ENCODE measurements at regions not wholly inside any gene's neighbourhood (a gene's known extent, or its start where the extent isn't known, plus 50 kb on each side); places are given as distances from the start of the nearest gene placed in this dataset.

DNA sequence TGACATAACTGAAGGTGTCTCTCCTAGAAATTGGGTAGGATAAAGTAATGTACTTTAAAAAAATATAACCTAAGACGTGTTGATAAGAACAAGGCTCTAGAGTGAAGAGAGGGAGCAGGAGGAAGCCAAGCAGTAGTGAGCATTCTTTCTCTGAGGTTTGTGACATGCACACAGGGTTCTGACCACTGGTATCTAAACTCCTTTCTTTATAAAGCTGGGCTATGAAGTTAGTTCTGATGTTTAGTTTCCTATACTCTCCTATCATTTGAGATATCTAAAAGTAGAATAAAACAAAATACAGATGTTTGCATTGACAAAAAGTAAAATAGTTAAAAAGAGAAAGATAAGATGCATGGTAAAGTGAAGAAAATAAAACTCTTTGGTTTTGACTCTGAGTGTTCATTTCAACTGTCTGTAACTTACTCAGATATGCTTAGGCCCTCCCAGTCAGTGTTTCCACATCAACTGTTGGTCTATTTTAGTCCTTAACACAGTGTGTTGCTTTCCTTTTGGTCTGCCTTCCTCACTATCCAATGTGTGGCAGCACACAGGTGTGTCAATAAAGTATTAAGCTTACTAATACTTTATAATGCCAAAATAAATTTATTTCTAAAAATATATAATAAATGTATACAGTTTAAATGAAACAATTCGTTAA is 543.5 kb downstream of the PTPRC start:
- ATAC-seq (peak in 1 of 2 donors; percentile 81), DNase-seq (ENCODE audit: low spot score in 2 of 2) (no peak)
- Mint-ChIP-seq H3K27ac (no peak overlapping the region), H3K9me3 (no peaks in the 10 kb centered on the region), H3K36me3 (no peaks in the 10 kb centered on the region)

DNA sequence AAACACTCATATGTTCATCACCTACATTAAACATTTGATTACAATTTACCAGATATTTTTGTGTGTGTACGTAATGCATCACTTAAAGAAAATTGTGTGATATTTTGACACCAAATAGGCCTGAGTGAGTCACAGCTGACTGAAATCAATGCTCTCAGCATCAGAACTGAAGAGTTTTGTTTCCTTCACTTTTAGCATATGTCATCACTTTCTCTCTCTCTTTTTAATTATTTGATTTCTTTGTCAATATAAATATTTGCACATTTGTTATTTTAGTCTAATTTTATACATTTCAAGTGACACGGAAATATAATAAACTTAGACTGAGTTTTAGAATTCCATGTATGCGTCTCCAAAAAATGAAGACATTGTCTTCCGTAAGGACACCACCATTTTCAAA is 545.3 kb downstream of the PTPRC start:
- no peaks in the 10 kb centered on the region for H3K9me3 Mint-ChIP-seq
- no peak overlapping the region for H3K27ac Mint-ChIP-seq
- no peaks in the 10 kb centered on the region for H3K36me3 Mint-ChIP-seq
- ATAC-seq (no peak), DNase-seq (ENCODE audit: low spot score in 2 of 2) (no peak)

DNA sequence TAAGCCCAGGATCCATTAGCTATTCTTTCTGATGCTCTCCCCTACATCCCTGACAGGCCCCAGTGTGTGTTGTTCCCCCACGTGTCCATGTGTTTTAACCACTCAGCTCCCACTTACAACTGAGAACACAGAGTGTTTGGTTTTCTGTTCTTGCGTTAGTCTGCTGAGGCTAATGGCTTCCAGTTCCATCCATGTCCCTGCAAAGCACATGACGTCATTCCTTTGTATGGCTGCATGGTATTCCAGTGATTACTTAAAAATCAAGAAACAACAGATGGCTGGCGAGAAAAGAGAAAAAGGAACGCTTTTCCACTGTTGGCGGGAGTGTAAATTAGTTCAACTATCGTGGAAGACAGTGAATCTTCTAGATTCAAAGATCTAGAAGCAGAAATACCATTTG is 556.0 kb downstream of the PTPRC start:
- Mint-ChIP-seq H3K27ac (no peak overlapping the region), H3K36me3 (no peaks in the 10 kb centered on the region), H3K9me3 (no peaks in the 10 kb centered on the region)
- ATAC-seq (no peak), DNase-seq (ENCODE audit: low spot score in 2 of 2) (no peak)

DNA sequence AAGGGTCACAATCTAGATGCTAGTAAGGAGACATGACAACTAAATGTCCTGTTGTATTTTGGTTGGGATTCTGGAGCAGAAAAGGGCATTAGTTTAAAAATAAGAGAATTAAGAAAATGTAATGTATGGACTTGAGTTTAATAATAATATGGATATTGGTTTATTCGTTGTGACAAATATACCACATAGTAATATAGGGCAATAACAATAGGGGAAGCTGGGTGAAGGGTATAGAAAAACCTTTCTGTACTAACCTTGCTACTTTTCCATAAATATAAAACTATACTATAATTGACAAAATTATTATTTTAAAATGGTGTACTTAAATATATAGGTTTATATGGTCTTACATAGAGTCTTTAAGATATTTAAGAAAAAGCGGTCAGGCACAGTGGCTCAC is 558.9 kb downstream of the PTPRC start:
- ATAC-seq (no peak), DNase-seq (ENCODE audit: low spot score in 2 of 2) (no peak)
- no peaks in the 10 kb centered on the region for H3K36me3 Mint-ChIP-seq
- H3K9me3 Mint-ChIP-seq: no peaks in the 10 kb centered on the region
- H3K27ac Mint-ChIP-seq: no peak overlapping the region

DNA sequence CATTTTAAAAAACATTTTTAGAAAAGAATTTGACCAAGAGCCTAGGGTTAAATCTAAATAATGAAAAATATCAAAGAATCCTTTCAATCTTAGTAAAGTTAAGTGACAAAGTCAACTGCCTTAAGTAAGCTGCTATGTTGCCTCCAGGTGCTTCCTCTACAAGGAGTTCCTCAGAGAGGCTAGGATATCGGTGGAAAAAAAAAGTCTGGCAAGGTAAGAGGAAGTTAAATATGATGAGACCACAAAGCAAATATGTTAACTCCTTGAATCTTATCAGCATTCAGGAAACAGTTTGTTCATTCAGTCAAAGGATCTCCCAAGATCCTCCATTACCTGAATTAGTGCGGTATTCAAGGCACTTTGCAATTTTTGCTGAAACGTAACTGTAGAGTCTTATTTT is 563.5 kb downstream of the PTPRC start:
- no peaks in the 10 kb centered on the region for H3K9me3 Mint-ChIP-seq
- no peak for DNase-seq (ENCODE audit: low spot score in 2 of 2)
- H3K27ac Mint-ChIP-seq: no peak overlapping the region
- ATAC-seq: no peak
- no peaks in the 10 kb centered on the region for H3K36me3 Mint-ChIP-seq

DNA sequence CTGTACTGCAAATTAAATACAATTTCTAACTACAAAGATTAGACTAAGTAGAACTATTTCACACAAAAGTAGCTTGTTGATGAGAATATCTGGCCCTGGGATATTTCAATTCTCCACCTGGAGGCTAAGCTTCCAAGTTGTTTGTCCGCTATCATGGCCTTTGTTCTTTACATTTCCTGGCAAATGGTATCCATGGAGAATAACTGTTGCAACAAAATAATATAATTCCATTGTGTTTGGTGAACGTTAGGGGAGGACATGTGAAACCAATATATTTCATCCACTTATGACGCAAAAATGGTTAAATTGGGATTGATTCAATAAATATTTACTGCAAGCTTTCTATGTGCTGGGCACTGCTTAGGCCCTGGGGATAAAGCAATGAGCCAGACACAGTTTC is 565.4 kb downstream of the PTPRC start:
- H3K9me3 Mint-ChIP-seq: no peaks in the 10 kb centered on the region
- DNase-seq (ENCODE audit: low spot score in 2 of 2) (no peak), ATAC-seq (no peak)
- H3K36me3 Mint-ChIP-seq: no peaks in the 10 kb centered on the region
- no peak overlapping the region for H3K27ac Mint-ChIP-seq

DNA sequence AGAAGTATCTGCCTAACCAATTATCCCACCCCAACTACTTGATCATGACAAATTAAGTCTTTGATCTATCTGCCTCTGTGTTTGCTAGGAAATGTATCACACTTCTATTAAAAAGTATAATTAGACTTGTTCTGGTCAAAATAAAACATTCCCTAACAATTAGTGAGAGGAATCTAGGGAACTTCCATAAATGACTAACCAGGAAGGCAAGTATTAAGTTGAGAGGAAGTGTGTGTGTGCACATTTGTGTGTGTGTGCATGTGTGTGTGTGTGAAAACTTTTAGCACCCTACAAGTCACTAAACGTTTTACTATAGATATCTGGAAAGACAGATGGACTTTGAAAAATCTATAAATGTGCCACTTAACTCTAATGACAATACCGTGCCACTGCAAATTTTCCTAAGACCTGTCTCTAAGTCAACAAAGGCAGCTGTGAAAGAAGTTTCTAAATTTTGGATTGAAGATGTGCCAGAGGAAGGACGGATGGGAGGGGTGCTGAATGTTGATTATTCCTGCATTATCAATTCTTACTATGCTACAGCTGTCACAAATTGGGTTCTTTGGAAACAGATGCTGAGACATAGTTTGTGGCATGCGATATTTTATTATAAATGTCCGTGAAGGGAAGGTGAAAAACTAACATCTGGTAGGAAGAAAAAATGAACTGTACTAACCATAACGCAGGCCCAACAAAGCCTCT is 567.1 kb downstream of the PTPRC start:
- H3K9me3 Mint-ChIP-seq: no peaks in the 10 kb centered on the region
- no peak overlapping the region for H3K27ac Mint-ChIP-seq
- no peaks in the 10 kb centered on the region for H3K36me3 Mint-ChIP-seq
- ATAC-seq (no peak), DNase-seq (ENCODE audit: low spot score in 2 of 2) (no peak)

DNA sequence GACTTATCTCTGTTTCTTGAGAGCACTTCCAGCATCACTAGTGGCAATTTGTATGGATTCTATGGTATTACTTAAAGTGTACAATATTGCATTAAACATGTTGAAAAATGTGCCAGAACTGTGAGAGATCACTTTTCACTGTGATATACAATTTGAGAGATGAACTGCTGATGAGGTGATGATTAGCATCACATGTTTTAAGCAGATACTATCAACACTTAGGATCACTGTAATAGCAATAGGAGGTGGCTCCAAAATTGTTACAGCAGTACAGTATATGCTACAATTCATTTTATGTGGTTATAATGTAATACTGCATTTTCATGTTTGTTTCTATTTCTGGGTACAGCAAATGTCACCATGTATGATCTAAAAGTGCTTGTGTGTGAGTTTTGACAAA is 570.0 kb downstream of the PTPRC start:
- H3K36me3 Mint-ChIP-seq: no peaks in the 10 kb centered on the region
- H3K27ac Mint-ChIP-seq: no peak overlapping the region
- H3K9me3 Mint-ChIP-seq: no peaks in the 10 kb centered on the region
- no peak for ATAC-seq
- no peak for DNase-seq (ENCODE audit: low spot score in 2 of 2)

DNA sequence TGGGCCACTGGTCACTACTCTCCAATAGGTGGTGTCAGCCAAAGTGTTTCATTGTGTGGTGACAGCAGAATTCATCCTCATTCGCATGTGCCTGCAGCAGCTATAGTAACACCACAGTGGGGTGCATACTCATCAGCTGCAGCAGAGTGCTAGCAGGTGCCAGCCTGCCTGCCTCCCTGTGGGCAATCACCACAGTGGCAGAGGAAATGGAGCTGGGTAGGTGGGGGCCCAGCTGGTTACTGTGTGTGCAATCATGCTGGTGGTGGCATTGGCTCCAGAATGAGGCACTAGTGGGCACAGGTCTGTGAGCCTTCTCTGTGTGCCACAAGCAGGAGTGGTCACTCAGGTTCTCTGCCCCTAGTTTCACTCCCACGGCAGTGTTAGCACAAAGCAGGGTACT is 579.2 kb downstream of the PTPRC start:
- Mint-ChIP-seq H3K27ac (no peak overlapping the region), H3K9me3 (peaks cover 0 to 13% of the 10 kb centered on the region in 2 donors), H3K36me3 (peaks cover 0 to 2% of the 10 kb centered on the region in 2 donors)
- DNase-seq (ENCODE audit: low spot score in 2 of 2) (no peak), ATAC-seq (no peak)

DNA sequence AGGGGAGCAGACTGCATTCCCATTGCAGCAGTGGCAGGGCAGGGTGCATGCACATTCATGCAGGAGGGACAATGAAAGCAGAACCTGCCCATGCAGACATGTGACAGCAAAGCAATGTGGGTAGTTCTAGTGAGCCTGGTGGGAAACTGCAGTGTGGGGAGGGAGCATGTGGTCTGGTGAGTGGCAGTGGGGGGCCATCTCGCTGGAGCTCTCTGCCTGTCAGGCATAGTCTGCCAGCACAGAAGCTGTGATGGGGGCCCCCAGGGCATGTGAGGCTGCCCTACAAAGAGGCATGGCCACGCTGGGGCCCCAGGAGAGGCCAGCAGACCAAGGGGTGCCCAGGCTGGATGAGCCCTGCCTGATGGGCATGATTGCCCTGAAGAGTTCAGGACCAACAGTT is 579.7 kb downstream of the PTPRC start:
- Mint-ChIP-seq H3K27ac (no peak overlapping the region), H3K36me3 (peaks cover 0 to 7% of the 10 kb centered on the region in 2 donors), H3K9me3 (peaks cover 0 to 17% of the 10 kb centered on the region in 2 donors)
- ATAC-seq (no peak), DNase-seq (ENCODE audit: low spot score in 2 of 2) (no peak)

DNA sequence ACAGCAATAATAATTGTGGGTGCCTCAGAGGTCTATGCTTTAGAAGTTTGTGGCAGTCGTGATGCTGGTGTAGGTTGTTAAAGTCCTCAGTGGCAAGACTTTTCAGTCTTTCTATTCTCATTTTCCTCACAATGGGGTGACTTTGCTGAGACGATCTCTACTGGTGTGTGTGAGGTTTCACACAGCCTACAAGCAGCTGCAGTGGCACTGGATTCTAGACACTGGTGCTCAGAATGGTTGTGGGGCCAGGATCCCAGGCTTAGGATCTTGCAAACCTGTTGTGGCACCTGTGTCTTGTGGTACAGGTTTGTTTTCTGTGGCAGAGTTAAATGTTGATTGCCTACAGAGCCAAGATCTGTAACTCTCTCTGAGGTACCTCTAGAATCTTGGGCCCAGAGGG is 581.2 kb downstream of the PTPRC start:
- DNase-seq (ENCODE audit: low spot score in 2 of 2) (no peak), ATAC-seq (no peak)
- Mint-ChIP-seq H3K27ac (no peak overlapping the region), H3K9me3 (peaks cover 0 to 17% of the 10 kb centered on the region in 2 donors), H3K36me3 (peaks cover 0 to 7% of the 10 kb centered on the region in 2 donors)

DNA sequence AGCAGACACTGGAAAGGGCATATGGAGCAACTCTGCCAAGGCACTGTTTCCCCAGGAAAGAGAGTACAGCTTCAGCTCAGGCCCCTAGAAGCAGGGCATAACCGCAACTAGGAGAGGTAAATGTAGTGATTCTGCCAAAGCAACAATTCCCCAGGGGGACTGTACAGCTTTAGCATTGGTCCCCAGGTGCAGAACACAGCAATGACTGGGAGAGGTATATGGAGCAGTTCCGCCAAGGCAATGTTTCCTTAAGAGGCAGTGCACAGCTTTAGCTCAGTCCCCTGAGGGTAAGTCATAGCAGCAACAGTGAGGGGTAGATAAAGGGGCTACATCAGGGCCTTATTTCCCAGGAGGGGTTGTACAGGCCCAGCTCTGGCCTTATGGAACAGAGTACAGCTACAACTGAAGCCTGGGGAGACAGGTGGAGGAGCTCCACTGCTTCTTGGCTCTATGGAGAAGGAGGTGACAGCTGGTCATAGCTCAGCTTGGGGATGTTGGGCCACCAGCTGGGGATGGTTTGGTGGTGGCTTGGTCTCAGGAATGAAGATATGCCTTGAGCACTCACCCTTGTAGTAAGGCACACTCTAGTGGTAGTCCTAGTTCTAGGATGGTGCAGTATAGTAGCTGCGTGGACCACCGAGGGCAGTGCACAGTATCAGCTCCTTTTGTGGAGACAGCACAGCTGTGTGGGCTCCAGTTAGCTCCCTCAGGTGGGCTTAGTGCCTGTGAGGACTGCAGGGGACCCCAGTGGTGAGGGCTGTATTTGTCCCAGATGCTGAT is 582.7 kb downstream of the PTPRC start:
- DNase-seq (ENCODE audit: low spot score in 2 of 2) (no peak), ATAC-seq (no peak)
- Mint-ChIP-seq H3K36me3 (peaks cover 0 to 7% of the 10 kb centered on the region in 2 donors), H3K27ac (peak overlapping the region in 1 of 2 donors; percentile 65), H3K9me3 (peaks cover 0 to 13% of the 10 kb centered on the region in 2 donors)

DNA sequence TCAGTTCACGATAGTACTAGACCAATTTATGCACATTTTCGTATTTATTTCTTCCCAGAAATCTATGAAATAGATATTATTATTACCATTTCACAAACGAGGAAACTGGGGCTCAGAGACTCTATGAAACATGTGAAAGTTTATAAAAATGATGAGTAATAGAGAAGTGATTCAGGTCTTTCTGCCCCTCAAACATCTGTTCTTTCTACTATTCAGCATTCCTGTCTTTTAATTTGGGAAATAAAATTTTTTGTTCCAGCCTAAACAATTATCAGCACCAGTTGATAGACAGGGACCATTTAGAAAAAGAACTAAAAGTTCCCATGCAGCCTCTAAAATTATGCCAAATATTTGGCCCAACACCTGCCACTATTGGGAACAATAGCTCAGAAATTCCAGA is 585.1 kb downstream of the PTPRC start:
- ATAC-seq (no peak), DNase-seq (ENCODE audit: low spot score in 2 of 2) (no peak)
- Mint-ChIP-seq H3K36me3 (peaks cover 0 to 7% of the 10 kb centered on the region in 2 donors), H3K27ac (no peak overlapping the region), H3K9me3 (peaks cover 0 to 6% of the 10 kb centered on the region in 2 donors)

DNA sequence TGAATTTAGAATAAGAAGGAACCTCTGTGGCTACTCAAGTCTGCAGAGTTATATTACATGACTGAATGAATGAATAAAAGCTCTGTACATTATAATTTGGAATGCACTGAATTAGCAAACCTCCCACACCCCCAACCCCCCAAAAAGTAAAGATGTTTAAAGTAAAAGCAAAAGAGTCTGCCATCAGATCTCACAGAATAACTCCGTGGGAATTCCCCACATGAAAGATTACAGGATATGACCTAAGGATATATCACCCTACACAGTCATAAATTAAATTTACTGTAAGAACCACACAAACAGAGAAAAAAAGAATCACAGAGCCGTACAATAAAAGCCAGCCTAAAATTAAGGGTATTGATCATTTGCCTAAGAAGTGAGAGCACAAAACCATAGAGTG is 587.3 kb downstream of the PTPRC start:
- H3K27ac Mint-ChIP-seq: peak overlapping the region; percentile 66 to 67
- H3K9me3 Mint-ChIP-seq: peaks cover 0 to 6% of the 10 kb centered on the region in 2 donors
- DNase-seq (ENCODE audit: low spot score in 2 of 2) (peak in 1 of 2 donors; percentile 27), ATAC-seq (peak; percentile 99)
- H3K36me3 Mint-ChIP-seq: peaks cover 0 to 7% of the 10 kb centered on the region in 2 donors

DNA sequence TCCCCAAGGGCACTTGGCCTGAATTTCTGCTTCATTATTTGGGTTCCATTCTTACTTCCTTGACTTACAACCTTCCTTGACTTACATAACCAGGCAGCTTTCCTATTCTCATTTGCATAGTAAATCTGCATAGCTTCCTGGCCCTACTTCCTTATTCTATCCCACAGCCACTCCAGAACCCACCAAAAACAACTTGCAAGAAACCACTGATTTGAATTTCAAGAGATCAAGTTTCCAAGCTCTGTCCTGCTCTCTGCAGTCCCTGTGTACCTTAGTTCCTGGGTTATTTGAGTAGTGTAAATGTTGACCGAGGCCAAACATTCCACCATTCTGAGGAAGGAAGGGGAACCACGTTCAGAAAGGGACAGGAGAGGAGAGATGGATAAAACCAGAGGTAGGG is 603.3 kb downstream of the PTPRC start:
- ATAC-seq (peak in 1 of 2 donors; percentile 53), DNase-seq (ENCODE audit: low spot score in 2 of 2) (no peak)
- Mint-ChIP-seq H3K27ac (no peak overlapping the region), H3K9me3 (no peaks in the 10 kb centered on the region), H3K36me3 (no peaks in the 10 kb centered on the region)

DNA sequence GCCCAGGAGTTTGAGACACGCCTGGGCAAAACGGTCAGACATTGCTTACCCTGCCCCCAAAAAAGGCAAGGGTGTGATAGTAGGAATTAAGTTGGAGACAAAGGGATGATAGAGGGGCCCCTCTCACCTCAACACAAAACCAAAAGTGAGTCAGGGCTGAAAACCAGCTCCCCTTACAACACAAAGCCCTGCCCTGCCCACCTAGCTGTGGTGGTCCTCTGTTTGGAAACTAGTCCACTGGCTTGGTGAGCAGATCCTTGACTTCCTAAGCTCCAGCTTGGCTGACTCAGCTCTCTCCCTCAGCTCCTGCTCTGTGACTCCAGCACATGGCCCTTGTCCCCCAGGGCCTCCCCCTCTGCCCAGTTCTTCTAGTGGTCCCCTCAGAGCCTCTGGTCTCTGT is 603.8 kb downstream of the PTPRC start:
- no peaks in the 10 kb centered on the region for H3K36me3 Mint-ChIP-seq
- DNase-seq (ENCODE audit: low spot score in 2 of 2): no peak
- H3K27ac Mint-ChIP-seq: peak overlapping the region in 1 of 2 donors; percentile 54
- H3K9me3 Mint-ChIP-seq: no peaks in the 10 kb centered on the region
- peak in 1 of 2 donors; percentile 8 for ATAC-seq

DNA sequence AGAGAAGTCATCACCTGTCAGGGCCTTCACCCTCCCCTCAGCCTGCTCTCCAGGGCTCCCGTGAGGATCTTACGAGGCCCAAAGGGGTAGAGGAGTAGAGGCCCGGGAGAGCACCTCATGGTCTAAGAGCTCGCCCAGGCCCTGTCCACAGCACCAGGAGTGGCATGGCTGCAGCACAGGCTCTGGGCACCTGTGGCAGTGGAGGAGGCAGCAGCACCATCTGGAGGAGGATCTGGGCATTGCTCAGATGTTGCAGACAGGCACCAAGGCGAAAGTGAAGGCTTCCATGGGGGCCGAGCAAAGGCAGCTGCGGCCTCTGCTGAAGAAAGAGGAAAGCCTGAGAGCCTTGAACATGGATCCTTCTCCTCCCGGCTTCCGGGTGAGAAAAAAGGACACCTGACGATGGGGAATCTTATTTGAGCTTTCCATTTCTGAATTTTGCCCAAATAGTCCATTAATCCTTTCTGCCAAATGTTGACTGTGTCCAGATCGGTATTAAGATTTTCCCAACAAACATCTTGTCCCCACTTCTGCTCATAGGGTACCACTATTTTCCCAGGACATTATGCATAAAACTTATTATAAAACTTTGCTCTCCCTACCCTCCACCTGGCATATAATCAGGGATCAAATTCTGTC is 604.7 kb downstream of the PTPRC start:
- ATAC-seq (peak; percentile 89 to 95), DNase-seq (ENCODE audit: low spot score in 2 of 2) (peak; percentile 74)
- peak overlapping the region in 1 of 2 donors; percentile 54 for H3K27ac Mint-ChIP-seq
- H3K9me3 Mint-ChIP-seq: no peaks in the 10 kb centered on the region
- no peaks in the 10 kb centered on the region for H3K36me3 Mint-ChIP-seq

All from activated naive CD4-positive, alpha-beta T cell treated with anti-CD3 and anti-CD28 coated beads, Interleukin-2, amount 50 U/mL, for 72 hours (primary cell).